ENCODE measurements at regions not wholly inside any gene's neighbourhood (a gene's known extent, or its start where the extent isn't known, plus 50 kb on each side); places are given as distances from the start of the nearest gene placed in this dataset.

- TF ChIP-seq RAD21 (conservative IDR thresholded peaks at IDR 0.05 in 1 of 2, IDR thresholded peaks at IDR 0.05 in 1 of 2): no peak
- TF ChIP-seq POLR2A (IDR thresholded peaks at IDR 0.05; ENCODE audit: low read length): no peak
- TF ChIP-seq ZNF302 (CRISPR knock-in tag; IDR thresholded peaks at IDR 0.05): no peak
- no peak for TF ChIP-seq PHF8 (IDR thresholded peaks at IDR 0.05; ENCODE audit: borderline replicate concordance, low read depth)
- no peak for TF ChIP-seq CTCF (IDR thresholded peaks at IDR 0.05)
- no peak for TF ChIP-seq REST (IDR thresholded peaks at IDR 0.05)
- TF ChIP-seq ZFP36 (IDR thresholded peaks at IDR 0.05; ENCODE audit: borderline replicate concordance, partially characterized antibody): no peak
- TF ChIP-seq MAX (IDR thresholded peaks at IDR 0.05): no peak
- TF ChIP-seq RFX5 (IDR thresholded peaks at IDR 0.05): no peak
- no peak for TF ChIP-seq HMGXB4 (CRISPR knock-in tag; IDR thresholded peaks at IDR 0.05; ENCODE audit: borderline replicate concordance)
- no peak for TF ChIP-seq MYC (IDR thresholded peaks at IDR 0.05; ENCODE audit: borderline replicate concordance, low read length)
- TF ChIP-seq BCL3 (IDR thresholded peaks at IDR 0.05): no peak
- no peak for TF ChIP-seq SREBF2 (IDR thresholded peaks at IDR 0.05)
Measured at GRCh38 chr9:120230227-120230626, 349.7 kb downstream of the CDK5RAP2 start.

All from A549 (cell line).